GM19438 (cell line): ENCODE measurements at regions not wholly inside any gene's neighbourhood (a gene's known extent, or its start where the extent isn't known, plus 50 kb on each side); places are given as distances from the start of the nearest gene placed in this dataset.
"Not testable (repeated sequence)": the region's sequence is repeated elsewhere in the genome, so short reads cannot be mapped to it uniquely, and the experiment has no call there.

Experiments used
- ATAC-seq: cut with Tn5 transposase; IDR thresholded peaks from one replicate; pipeline ENCODE4 v1.9.1; 2021; ENCODE audit warnings: low read depth; ENCODE audit not compliant: unreplicated experiment

DNA sequence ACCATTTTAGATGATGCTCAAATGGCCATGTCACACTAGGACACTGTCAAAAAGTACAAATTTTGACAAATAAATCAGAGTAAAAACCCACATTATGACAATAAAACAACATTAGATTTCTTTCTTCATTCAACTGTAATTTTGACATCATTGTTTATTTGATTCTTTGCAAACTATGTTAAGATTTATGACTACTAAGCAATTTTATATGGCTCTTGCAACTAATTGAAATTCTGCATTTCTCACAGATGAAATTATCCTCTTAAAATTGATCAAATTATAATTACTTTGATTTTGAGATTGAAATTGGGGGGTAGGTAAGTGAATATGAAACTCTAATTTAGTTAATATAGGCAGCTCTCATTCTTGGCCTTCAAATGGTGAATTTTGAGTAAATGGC is 59.8 kb downstream of the ATOH1 start:
- ATAC-seq, result no peak

DNA sequence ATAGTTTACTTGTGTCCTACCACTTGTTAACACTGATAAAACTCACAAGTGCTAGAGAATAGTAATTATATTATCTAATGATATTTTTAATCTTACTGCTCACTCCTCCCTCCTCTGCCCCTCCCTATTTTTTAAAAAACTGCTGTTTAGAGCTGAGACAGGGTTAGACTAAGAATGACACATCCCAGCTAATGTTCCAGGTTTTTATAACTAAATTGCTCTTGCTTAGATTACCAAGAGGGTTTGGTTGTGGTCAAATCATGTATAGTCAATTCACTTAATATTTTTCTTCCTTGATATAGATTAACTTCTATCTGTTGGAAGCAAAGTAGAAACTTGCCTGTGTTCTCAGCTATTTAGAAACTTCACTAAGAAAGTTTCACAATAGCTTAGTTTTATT is 60.2 kb downstream of the ATOH1 start:
- ATAC-seq, result no peak

DNA sequence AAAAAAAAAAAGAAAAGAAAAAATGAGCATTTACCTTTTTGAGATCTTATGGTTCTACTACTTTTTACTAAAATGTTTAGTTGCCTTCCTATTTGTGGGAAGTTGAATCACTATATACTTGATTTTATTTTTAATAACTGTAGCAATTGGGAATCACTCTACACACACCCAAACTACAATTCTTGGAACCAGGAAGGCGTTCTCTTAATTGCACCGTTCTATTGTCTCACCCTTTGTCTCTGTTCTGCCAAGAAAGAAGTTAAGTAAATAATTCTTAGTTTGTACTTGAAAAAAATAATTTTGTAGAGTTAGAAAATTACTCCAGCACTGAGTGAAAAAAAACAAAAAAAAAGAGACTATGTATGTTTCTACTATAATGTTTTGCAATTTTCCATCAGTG is 62.7 kb downstream of the ATOH1 start:
- ATAC-seq, result no peak

DNA sequence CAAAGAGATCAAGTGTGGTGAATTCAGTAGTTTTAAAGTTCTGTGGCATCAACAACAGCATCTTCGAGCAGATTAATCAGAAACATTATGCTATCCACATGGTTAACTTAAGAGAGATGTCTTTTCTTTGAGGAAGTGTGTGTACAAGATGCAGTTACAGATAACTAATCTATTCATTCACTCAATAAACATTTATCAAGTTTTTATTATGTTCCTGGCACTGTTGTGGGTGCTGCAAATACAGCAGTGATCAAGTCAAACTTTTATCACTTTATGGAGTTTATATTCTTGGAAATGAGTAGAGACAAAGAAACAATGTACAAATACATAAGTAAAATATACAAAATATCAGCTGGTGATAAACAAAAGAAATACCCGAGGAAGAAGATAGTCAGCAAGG is 66.4 kb downstream of the ATOH1 start:
- no peak for ATAC-seq

DNA sequence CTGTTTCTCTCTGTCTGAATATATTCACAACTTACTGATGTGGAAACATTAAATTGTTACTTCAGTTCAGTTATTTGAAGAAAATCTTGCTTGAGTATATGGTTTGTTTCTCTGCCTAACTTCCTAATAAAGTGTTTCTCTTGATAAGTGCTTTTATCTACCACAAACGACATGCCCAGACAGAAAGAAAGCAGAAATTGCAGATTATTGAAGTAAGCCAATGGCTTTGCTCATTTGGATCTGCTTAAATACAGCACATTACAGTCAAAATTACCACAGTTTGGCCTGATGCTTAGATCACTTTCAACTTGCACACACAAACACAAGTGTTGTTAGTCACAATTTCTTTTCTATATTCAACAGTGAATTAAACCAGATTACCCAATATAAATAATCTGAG is 68.0 kb downstream of the ATOH1 start:
- ATAC-seq, result no peak

DNA sequence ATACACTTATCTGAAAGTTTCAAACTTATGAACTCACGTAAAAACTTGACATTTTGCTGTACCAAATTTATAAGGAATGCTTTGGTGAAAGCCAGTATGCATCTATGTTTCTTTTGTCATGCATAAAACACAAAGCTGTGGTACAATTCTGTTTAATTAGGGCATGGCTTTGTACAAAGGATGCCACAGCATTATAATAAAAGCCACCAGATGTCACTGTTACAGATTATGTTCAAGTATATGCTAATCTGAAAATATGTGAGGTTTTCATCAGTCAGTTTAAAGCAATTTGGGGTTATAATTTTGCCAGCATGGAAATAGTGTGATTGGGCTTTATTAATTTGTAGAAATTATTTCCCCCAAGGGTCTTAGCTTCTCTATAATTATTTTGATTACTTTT is 69.0 kb downstream of the ATOH1 start:
- no peak for ATAC-seq

DNA sequence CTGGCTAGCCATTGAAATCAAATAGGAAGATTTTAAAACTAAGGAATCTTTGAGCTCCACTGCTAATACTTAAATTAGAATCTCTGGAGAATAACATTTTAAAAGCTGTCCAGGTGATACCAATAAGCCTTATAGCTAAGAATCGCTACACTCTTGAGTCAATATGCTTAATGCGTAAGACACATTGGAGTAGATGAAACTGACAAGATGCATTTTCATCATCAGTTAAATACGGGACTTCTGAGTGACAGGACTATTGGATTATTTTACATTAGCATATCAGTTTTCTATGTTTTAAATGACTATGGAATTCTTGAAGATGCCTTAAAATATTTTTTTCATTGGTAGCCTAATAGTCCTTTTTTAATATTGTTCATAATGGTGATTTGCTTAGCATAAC is 80.2 kb downstream of the ATOH1 start:
- ATAC-seq, result no peak

DNA sequence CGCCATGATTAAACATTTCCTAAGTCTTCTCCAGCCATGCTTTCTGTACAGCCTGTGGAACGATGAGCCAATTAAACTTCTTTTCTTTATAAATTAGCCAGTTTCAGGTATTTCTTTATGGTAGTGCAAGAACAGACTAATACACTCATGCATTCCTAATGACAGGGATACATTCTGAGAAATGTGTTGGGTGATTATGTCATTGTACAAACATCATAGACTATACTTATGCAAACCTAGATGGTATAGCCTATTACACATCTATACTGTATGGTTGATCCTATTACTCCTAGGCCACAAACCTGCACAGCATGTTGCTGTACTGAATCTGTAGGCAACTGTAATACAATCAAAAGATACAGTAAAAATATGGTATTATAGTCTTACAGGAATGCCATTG is 83.1 kb downstream of the ATOH1 start:
- no peak for ATAC-seq

DNA sequence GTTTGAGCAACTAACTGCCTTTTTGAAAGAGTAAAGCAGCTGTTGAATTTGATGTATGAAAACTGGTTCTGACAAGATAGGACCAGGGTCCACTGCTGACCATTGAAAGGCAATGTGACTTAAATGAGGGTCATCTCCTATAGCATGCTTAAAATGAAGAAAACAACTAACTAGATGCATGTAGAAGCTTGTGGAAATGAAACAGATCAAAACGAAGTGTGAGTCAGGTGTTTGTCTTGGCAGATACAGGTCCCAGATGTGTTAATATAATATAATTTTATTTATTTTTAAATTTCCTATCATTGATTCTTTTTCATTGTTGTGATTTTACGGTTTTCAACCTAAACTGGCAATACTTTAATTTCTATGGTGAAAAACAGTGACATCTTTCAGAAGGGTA is 83.6 kb downstream of the ATOH1 start:
- no peak for ATAC-seq

DNA sequence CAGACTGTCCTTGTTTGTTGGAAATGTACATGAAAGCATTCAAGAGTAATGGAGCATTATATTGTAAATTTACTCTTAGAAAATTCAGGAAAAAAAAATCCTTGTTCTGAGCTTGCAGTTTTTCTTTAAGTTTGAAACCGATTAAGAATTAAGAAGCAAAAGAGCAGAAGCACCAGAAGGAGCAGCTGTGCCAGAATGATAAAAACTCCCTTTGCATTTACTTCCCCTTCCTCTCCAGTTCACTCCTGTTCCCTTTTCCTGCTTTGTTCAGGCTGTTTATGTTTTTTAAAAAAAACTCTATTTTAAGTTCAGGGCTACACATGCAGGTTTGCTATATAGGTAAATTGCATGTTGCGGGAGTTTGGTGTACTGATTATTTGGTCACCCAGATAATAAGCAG is 90.3 kb downstream of the ATOH1 start:
- ATAC-seq, result no peak

DNA sequence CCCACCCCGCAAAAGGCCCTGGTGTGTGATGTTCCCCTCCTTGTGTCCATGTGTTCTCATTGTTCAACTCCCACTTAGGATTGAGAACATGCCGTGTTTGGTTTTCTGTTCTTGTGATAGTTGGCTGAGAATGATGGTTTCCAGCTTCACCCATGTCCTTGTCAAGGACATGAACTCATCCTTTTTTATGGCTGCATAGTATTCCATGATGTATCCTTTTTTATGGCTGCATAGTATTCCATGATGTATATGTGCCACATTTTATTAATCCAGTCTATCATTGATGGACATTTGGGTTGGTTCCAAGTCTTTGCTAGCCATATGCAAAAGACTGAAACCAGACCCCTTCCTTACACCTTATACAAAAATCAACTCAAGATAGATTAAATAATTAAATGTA is 95.0 kb downstream of the ATOH1 start:
- not testable (repeated sequence) for ATAC-seq

DNA sequence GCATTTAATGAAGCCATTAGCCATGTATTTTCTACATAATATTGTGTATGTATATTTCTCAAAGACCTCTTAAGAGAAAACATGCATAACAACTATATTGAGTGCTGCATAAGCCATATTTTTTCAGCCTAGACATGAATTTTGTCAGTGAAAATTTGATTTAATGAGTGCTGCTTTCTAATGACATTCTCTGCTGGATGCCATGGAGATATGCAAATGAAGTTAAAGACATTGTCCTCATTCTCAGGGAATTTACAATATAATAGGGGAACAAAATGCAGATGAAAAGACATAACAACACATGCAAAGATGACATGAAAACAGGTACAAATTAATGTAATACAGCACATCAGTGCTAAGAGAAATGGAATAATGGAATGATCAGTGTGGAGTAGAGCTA is 118.7 kb downstream of the ATOH1 start:
- ATAC-seq, result no peak

DNA sequence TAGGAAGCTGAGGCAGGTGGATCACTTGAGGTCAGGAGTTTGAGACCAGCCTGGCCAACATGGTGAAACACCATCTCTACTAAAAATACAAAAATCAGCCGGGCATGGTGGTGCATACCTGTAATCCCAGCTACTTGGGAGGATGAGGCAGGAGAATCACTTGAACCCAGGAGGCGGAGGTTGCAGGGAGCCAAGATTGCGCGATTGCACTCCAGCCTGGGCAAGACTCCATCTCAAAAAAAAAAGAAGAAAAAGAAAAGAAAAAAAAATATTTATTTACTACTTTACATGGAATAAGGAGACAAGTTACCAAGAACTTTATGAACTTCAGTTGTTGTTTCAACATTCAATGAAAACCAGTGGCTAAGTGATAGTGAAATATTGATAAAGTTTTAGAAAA is 121.7 kb downstream of the ATOH1 start:
- ATAC-seq, result not testable (repeated sequence)

DNA sequence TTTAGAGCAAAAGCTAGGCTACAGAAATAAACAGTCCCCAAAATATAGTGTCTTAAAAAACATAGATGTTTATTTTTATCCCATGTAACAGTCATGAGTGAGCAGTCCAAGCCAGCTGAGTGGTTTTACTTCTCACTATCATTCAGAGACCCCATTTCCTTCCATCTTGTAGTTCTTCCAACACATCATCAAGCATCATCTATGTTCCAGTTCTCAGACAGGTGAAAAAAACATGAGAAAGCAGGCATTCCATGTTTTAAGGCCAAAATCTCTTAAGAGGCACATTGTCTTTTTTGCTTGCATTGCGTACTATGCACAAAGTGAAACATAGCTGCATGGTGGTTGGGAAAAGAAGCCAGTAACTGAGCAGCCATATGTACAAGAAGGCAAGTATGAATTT is 128.6 kb downstream of the ATOH1 start:
- no peak for ATAC-seq

DNA sequence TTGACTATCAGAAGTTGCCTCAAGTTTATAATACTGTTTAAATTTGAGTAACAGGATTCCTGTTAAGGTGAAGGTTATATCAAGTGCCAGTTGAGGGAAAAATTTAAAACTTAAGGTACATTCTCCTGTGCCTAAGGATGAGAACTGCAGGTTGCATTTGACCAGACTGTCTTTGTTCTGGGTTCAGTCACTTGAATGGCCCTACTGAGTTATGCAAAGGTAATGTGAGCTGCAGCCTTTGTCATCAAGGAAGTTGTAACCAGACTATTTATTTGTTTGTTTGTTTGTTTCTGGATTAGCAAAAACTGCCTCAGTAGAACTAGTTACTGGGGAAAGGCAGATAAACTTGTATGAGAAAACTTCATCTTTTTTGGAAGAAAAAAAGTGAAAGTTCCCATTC is 131.9 kb downstream of the ATOH1 start:
- ATAC-seq, result no peak

DNA sequence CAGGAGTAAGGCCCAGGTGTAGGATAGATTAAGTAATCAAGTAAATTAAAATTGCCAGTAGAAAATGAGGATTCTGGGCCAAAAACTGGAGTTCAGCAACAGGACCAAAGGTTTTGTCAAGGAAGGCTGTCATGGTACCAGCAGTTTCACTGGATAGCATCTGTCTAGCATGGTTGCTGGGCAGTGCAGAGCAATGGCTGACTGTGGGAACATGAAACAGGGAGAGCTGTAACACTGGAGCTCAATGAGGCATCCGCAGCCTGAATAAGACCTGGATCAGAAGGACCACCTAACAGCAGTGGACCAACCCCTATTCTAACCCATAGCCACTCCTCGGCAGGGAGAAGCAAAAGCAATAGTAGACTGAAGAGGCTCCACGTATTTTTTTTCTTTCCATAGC is 132.4 kb downstream of the ATOH1 start:
- no peak for ATAC-seq

DNA sequence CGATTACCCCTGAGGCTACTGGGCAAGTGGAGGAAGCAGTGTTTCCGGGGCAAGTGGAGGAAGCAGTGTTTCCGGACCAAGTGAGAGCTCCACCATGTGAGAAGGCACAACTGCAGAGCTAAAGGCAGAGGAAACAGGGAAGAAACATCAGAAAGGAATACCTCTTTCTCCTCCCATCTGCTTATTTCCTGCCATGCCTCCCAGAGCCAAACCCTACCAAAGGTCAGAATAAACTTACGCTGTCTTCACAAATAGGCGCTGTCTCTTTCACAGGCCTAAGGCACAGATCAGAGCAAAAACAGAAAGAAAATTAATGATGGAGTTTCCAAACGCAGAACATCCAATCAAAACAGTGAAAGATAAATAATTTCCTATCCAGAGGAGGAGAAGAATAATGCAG is 153.0 kb downstream of the ATOH1 start:
- ATAC-seq, result no peak

DNA sequence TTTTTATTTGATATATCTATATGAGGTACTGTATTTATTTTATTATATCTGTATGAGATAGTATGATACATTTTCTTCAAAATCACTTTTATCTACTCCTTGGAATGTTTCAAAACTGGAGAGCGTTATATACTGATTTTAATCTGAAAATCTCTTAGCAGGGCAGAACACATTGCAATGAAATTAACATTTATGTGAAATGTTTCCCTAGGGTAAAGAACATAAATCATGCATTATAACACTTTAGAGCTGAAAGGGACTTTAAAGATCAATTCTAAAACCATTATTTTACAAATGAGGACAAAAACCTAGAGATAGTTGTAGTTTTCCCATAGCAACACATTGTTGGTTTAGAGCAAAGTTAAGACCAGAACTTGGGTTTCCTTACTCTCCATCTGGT is 153.7 kb downstream of the ATOH1 start:
- ATAC-seq, result no peak

DNA sequence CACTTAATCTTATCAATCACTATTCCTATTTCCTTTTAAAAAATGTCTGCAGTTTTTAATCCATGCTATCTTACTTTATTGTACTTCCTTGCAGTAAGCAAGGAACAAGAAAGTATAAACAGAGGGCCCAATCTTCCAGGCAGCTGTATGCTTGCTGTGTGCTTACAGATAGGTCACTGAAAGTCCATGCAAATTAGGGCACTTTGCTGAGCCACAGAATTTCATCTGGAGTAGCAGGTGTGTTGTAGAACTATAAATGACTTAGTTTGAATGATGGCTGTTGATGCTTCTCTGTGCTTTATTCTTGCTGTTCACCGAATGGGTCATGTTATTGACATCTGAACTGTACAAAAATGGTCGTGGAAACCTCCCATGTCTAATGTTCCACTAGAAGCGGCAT is 154.6 kb downstream of the ATOH1 start:
- ATAC-seq, result peak; percentile 85

DNA sequence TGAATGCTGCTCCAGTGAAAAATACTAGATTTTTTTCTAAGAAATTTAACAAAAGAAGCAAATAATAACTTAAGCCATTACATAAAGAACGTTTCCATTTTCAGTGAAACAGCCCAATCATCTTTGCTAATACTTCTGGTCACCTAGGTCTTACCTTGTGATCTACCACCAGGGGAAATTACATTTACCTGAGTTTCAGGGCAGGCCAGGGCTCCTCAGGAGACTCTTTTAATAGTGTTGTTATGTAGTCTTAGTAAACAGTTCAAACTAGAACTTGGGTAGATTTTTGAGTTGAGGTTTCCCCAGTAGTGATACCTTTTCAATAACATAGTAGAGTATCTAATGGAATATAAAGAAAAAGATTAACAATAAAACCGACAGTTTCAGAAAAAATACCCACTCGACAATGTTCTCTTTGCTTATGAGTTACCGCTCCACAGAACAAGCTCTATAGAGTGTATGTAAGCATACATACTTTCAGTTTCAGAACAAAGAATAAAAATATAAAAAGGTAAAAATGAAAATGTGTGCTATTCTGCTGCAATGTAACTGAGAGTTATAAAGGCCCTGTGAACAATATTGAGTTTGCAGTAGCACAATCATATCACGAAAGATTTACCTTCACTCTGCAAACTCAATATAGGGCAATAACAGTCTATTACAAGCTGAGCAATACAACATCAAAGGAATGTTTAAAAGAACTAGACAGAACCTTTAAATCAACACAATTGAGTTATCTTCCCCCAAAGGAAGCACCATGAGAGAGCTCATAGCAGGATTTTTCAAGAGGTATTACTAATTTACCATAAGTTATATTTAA is 165.8 kb downstream of the ATOH1 start:
- no peak for ATAC-seq

DNA sequence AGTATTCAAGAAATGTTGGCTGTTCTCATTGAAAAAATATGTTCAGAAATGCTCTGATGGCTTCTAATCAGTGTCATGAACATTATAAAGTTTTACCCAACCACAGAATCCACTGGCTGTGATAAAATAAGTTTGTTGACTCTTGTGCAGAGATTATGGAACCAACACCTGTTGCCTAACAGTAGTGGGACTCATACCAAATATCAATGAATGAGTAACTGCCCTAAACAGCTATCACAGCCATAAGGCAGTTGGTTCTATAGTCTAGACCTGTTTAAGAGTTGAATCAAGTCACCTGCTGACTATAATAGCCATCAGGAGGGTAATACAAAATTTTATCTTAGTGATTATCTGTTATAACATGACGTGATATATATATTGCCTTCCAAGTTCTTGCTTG is 168.3 kb downstream of the ATOH1 start:
- ATAC-seq, result no peak

DNA sequence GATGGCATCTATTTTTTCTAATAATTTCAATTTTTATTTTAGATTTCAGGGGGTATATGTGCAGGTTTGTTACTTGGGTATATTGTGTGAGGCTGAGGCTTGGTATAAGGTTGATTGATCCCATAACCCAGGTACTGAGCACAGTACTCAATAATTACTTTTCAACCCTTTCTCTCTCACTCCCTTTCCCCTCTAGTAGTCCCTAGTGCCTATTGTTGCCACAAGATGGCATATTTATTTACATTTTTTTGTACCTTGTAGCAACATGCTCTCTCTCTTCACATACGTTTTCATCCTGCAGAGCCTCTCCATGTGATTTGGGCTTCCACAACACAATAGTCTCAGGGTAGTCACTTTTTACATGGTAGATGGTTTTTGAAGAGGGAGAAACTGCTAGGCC is 172.0 kb downstream of the ATOH1 start:
- no peak for ATAC-seq

DNA sequence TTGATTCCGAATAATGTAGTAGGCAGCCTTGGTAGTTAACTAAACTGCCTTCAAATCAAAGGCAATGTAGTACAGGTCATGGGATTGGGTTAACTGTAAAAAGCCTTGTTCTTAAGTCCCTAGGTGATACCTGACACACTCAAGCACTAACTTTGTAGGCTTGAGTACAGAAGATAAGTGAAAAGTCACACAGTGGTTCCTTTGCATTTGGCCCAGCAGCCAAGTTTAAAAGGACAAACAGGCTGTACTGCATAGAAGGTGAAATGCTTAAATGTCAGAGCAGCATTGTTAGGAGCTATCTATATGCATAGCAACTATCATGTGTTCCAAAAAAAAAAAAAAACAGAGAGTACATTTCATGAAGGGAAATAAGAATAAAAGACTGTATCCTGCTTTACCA is 178.4 kb downstream of the ATOH1 start:
- no peak for ATAC-seq
